ENCODE measurements at regions not wholly inside any gene's neighbourhood (a gene's known extent, or its start where the extent isn't known, plus 50 kb on each side); places are given as distances from the start of the nearest gene placed in this dataset.

DNA sequence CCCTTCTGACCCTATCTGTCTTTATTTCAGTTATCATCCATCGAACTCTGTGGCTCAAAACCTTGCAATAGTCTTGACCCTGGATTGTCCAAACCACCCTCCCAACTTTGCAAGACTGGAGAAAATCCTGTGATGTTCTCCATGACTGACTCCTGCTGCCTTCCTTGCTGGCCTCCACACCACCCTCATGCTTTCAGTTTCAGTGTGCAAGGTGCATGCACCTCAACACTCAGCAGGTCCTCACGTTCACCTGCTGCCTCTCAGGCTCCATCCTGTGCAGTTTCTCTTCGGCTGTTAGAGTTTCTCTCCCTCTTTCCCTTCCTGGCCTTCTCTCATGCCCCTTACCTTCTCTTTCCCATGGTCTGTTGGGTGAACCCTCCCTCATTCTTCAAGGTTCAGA, 59.4 kb upstream of the ASIC2 start:
- DNase-seq: no peak

GRCh38 chr17:33356266-33356665, 63.2 kb upstream of the ASIC2 start:
- no peak for DNase-seq

DNA sequence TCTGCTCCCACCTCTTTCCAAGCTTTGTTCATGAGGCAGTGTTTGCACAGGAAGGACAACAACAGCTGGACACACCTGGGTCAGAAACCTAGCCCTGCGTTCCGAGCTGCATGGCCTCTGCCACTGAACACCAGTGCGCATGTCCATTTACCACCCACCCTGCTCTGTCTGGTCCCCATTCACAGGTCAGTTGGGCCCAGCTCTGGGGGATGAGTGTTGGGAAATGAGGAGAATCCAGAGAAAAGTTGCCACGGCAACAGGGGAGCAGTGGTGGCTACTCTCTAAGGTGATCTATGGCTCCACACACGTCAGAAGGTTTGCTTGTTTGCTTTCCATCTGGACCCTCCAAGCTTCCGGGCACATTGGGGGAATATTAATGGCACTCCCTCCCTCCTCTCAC, 70.4 kb upstream of the ASIC2 start:
- no peak for DNase-seq

DNA sequence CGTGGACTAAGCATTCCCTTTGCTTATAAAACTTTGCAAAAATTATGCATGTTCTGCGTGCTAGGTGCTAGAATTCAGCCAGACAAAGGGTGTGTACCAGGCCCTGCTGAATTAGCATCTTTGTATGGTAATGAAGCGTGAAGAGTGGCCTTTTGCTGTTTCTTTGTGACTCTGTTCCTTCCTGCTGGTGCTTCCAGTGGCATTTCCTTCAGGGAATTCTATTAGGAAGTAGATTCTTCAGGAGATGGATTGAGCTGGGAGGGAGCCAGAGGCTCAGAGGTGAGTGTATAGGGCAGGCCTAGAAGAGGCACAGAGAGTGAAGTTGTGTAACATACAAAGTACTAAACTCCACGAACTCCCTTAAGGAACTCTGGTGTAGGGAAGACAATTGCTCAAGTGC, 73.9 kb upstream of the ASIC2 start:
- DNase-seq: no peak

DNA sequence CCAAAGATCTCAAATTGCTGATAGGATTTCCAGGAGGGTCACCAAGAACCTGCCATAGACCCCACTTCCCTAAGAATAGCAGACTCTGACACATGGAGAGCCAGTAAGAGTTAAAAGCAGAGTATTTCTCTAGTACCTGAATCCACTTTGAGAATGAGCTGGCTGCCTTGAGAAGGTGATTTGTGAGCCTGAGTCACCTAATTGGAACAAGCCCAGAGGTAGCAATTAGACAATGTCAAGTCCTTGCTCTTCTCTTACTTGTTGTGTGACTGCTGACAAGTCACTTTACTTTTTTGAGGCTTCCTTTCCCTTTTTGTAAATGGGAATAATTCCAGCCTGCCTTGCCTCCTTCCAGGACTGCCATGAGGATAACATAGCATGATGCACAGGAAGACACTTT, 76.1 kb upstream of the ASIC2 start:
- DNase-seq: no peak

- DNase-seq: no peak
Observed at GRCh38 chr17:33369876-33370275, 76.8 kb upstream of the ASIC2 start.

GRCh38 chr17:33370401-33370800, 77.3 kb upstream of the ASIC2 start:
- DNase-seq: no peak

- DNase-seq: no peak
Observed at GRCh38 chr17:33371377-33371776, 78.3 kb upstream of the ASIC2 start.

- no peak for DNase-seq
Observed at GRCh38 chr17:33373273-33373672, 80.2 kb upstream of the ASIC2 start.

GRCh38 chr17:33375103-33375502, 82.0 kb upstream of the ASIC2 start:
- DNase-seq: no peak

DNA sequence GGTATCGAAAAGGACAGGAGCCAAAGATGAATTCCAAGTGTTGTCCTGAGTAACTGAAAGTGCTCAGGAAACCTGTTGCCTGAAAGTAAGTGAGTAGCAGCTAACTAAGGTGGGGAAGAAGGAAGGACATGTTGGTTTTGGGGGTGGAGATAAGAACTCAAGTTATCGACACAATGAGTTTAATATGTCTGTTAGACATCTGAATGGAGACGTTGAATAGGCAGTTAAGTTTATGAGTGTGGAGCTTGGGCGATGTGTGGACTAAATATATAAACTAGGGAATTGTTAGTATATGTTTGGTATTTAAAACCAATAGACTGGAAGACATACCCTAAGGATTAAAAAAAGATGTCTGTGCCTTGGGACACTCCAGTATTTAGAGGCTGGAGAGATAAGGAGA, 82.7 kb upstream of the ASIC2 start:
- DNase-seq: no peak

DNA sequence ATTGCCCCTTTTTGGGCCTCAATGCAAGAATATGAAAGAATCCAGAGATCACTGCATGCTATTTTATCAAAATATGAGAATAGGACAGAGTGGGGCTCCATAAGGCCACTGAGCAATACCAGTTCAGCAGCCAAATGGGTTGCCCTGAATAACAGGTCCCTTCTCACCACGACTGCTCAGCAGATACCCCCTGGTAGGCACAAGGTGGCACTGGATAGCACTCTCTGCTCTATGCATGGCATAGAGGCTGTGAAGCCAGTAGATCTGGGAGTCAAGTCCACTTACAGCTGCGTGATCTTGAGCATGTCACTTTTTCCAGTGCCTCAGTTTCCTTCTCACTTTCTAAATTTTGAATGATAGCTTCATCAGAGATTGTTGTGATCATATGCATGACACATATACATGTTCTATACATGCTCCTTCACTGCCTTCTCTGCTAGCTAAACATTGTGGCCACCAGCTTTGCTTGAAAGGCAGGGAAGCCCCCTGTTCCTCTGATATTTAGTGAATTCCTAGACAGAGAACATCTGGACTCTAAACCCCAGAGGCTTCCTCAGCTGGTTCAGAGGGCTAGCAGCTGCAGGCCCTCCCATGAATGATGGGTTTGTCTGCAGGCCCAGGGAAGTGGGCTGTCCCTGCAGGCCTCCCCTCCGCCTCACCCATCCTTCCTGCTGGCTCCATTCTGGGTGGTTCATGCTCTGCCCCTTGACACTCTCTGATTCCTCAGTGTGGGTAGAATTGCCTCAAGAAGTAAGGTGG, 84.9 kb upstream of the ASIC2 start:
- no peak for DNase-seq

GRCh38 chr17:33381201-33381600, 88.1 kb upstream of the ASIC2 start:
- DNase-seq: no peak

- DNase-seq: no peak
Observed at GRCh38 chr17:33383488-33384023, 90.5 kb upstream of the ASIC2 start.

DNA sequence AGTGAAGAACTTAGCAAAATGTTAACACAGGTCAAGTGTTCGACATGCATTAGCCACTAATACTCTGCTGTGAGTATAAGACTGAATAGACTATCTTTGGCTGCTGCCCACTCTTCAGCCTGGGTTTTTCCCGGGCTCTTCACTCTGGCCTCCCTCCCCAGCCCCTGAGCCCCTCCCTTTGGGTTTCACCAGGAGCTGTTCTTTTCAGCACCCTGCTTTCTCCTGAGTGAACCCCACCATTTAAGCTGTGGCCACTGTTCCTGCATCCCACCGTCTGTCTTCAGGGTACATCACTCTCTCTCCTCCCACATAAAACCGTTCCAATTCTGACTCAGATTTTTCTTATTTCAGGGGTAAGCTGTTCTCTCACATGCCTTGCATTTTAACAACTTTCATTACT, 92.0 kb upstream of the ASIC2 start:
- no peak for DNase-seq

DNA sequence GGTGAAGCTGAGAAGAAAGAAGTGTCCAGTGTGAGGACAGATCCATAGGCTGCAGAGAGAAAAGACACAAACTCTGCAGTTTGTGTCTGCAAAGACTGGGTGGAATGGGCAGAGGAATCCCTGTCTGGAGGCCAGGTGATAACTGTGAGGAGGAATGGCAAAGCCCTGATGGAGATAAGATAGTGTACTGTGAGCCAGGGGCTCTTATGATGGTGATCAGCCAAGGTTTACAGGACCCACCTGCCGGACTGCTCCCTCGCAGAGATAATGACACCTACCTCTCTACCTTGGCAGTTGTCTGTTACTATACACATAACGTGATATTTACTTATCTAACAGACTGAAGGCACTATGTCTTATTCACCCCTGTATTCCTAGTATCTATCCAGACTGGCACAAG, 92.6 kb upstream of the ASIC2 start:
- DNase-seq: no peak

GRCh38 chr17:33387406-33387805, 94.3 kb upstream of the ASIC2 start:
- no peak for DNase-seq

DNA sequence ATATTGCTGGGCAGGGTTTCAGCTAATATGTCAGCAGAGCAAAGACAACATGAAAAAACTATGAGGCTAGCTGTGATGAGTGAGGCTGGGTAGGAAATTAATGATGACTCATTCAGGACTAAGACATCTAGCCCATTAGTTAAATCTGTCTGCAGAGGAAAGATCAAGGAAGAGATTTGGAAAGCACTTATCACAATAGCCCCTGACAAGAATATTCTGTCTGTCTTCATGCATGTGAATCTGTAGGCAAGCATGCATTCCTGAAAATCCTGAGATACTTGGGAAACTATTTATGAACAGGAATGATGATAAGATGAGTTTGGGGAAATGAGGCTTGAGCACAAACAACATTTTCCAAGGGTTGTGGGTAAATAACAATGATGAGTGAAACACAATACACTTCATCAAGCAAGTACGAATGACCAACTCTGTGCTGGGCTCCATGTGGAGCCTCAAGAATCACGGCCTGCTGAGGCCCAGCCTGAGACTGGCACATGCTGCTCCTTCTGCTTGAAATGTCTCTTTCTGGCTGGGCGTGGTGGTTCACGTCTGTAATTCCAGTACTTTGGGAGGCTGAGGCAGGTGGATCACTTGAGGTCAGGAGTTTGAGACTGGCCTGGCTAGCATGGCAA, 96.5 kb upstream of the ASIC2 start:
- DNase-seq: no peak

GRCh38 chr17:33390479-33391176, 97.5 kb upstream of the ASIC2 start:
- no peak for DNase-seq

DNA sequence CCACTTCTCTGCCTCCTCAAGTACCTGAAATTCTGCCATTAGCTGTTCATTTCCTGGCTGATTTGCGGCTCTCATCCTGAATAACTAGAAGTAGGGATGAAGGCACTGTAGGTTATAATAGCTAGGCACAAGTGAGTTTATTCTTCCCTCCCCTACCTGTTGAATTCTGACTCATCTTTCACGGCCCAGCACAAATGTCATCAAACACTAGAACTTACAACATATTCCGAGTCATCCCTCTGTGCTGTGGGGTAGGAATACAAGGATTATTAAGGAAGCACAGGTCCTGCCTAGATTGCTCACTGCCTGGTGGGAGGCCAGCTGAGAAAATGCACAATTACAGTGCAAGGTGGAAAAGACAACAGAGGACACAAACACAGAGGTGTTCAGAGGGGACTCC, 103.7 kb upstream of the ASIC2 start:
- DNase-seq: no peak

DNA sequence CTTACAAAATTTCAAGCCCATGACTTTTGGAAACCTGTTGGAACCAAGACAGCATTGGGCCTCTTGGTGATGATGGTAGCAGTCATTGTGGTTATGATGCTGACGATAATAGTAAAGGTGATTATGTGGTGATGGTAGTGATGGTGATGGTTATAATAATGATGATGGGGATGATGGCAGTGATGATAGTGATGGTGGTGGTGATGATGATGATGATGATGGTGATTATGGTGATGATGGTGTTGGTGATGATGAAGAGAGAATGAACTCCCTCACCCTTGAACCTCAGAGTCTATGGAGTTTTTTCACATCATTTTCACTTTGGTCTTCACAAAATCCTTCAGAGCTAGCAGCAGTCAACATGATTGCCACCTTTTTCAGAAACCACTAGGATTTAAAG, 105.3 kb upstream of the ASIC2 start:
- no peak for DNase-seq

GRCh38 chr17:33401249-33401648, 108.2 kb upstream of the ASIC2 start:
- no peak for DNase-seq

DNA sequence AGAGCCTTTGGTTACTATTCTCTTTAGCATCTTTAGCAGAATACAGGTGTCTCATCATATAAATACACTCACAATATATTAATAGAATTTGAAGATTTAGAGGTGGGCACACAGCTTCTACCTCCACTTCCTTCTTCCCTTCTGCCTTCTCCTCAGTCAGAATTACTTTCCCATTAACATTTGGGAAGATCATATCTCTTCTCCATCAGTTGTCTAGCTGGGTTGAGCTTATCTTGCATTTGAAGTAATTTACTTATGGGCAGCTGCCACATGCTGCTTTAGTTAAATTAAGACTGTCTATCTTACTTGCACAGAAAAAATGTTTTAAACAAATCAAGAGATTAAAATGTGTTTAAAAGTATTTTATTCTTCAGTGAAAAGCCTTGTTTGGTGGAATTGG, 110.1 kb upstream of the ASIC2 start:
- DNase-seq: no peak

Measured in DMS153 (cell line).